B cell (primary cell): ENCODE measurements at regions not wholly inside any gene's neighbourhood (a gene's known extent, or its start where the extent isn't known, plus 50 kb on each side); places are given as distances from the start of the nearest gene placed in this dataset.

Experiments used
- ATAC-seq: fragments of 200-7000 bp; cut with Tn5 transposase; one replicate; pipeline ENCODE4 v1.10.0; 2021; ENCODE audit warnings: low read depth, mild to moderate bottlenecking, moderate number of reproducible peaks, moderate library complexity
- CTCF ChIA-PET: fragments of 350-600 bp; sonication (Branson Sonifier 250); formaldehyde crosslinking; loops from one replicate; lab custom pipeline; 2021; ENCODE audit warnings: antibody characterized with exemption, inconsistent platforms; lab: Charles Lee
- POLR2A ChIA-PET: fragments of 350-600 bp; sonication (Branson Sonifier 250); formaldehyde crosslinking; loops from one replicate; lab custom pipeline; 2021; ENCODE audit warnings: antibody characterized with exemption; lab: Charles Lee
- DNase-seq: peaks from one replicate; pipeline ENCODE4 v3.0.0; 2013
- H2AFZ ChIP-seq: 2 replicates; pipeline ENCODE4 v1.6.1; 2012; ENCODE audit warnings: mild to moderate bottlenecking, low read depth, low read length; ENCODE audit not compliant: insufficient read depth, poor library complexity, severe bottlenecking
- H3K27ac ChIP-seq, 2 donors: 1 replicate in 1 of 2; 2 replicates in 1 of 2; pipeline ENCODE4 v1.5.1; 2012 to 2013; ENCODE audit warnings: low read length in 2 of 2, mild to moderate bottlenecking in 2 of 2, moderate library complexity in 1 of 2
- H3K27me3 ChIP-seq, 4 experiments: fragments of 200-600 bp in 1 of 4; sonication (generic) in 1 of 4; replicated peaks in 1 of 4; 1 replicate in 2 of 4; 2 replicates in 2 of 4; pipeline versions ENCODE4 v1.6.1 to v1.7.0; 2013 to 2016; ENCODE audit warnings: low read length in 3 of 4, mild to moderate bottlenecking in 2 of 4, mixed read lengths in 1 of 4, moderate library complexity in 1 of 4; ENCODE audit not compliant: insufficient read depth in 4 of 4, control insufficient read depth in 3 of 4; ENCODE audit errors: control extremely low read depth in 1 of 4
- H3K36me3 ChIP-seq, 2 experiments: replicated peaks in 1 of 2; 1 replicate in 1 of 2; 2 replicates in 1 of 2; pipeline versions ENCODE4 v1.6.1 to v1.7.1; 2013; ENCODE audit warnings: low read length in 1 of 2; ENCODE audit not compliant: insufficient read depth in 2 of 2, control insufficient read depth in 1 of 2; ENCODE audit errors: control extremely low read depth in 1 of 2, extremely low read depth in 1 of 2
- H3K4me1 ChIP-seq, 2 donors: fragments of 200-600 bp in 1 of 2; sonication (generic) in 1 of 2; 1 replicate in 1 of 2; 2 replicates in 1 of 2; pipeline versions ENCODE4 v1.5.1 to v1.6.1; 2013 to 2017; ENCODE audit warnings: low read length in 2 of 2; ENCODE audit not compliant: control insufficient read depth in 2 of 2, insufficient read depth in 2 of 2
- H3K4me2 ChIP-seq: replicated peaks from 2 replicates; pipeline ENCODE3; 2012; ENCODE audit warnings: mild to moderate bottlenecking, low read depth, low read length; ENCODE audit not compliant: poor library complexity, severe bottlenecking
- H3K4me3 ChIP-seq, 5 experiments: fragments of 200-600 bp in 1 of 5; sonication (generic) in 1 of 5; 1 replicate in 3 of 5; 2 replicates in 2 of 5; pipeline versions ENCODE4 v1.5.1 to v1.7.0; 2011 to 2016; ENCODE audit warnings: low read length in 4 of 5, mild to moderate bottlenecking in 4 of 5, low read depth in 2 of 5, control low read depth in 1 of 5, moderate library complexity in 1 of 5; ENCODE audit not compliant: insufficient read depth in 1 of 5; ENCODE audit errors: control extremely low read depth in 1 of 5, extremely low read depth in 1 of 5
- H3K79me2 ChIP-seq: fragments of 200-600 bp; sonication (generic); one replicate; pipeline ENCODE4 v1.6.0; 2016; ENCODE audit warnings: low read length; ENCODE audit not compliant: control insufficient read depth, insufficient read depth
- H3K9ac ChIP-seq: fragments of 200-600 bp; sonication (generic); 2 replicates; pipeline ENCODE4 v1.6.1; 2017; ENCODE audit warnings: mild to moderate bottlenecking, low read length, moderate library complexity
- H3K9me3 ChIP-seq, 3 donors: one replicate each; pipeline versions ENCODE4 v1.6.1 to v1.7.1; 2013; ENCODE audit warnings: low read length in 2 of 3; ENCODE audit not compliant: control insufficient read depth in 2 of 3, insufficient read depth in 1 of 3; ENCODE audit errors: control extremely low read depth in 1 of 3
- H4K20me1 ChIP-seq: 2 replicates; pipeline ENCODE4 v1.6.0; 2012; ENCODE audit warnings: mild to moderate bottlenecking, low read length; ENCODE audit not compliant: insufficient read depth, control insufficient read depth, poor library complexity, severe bottlenecking
- H3K27ac Mint-ChIP-seq: one replicate; pipeline ENCODE4 v1.8.0; 2021; ENCODE audit warnings: mixed read lengths
- H3K27me3 Mint-ChIP-seq: one replicate; pipeline ENCODE4 v1.8.0; 2021; ENCODE audit warnings: mixed read lengths
- H3K4me1 Mint-ChIP-seq: one replicate; pipeline ENCODE4 v1.8.0; 2021; ENCODE audit warnings: mixed read lengths
- H3K4me3 Mint-ChIP-seq: one replicate; pipeline ENCODE4 v1.8.0; 2021; ENCODE audit warnings: mixed read lengths
- H3K9me3 Mint-ChIP-seq: one replicate; pipeline ENCODE4 v1.8.0; 2022; ENCODE audit warnings: mixed read lengths; ENCODE audit not compliant: insufficient read depth
- EZH2 ChIP-seq: IDR thresholded peaks from 2 replicates; pipeline ENCODE4 v1.6.1; 2012; ENCODE audit warnings: borderline replicate concordance, low read depth, mild to moderate bottlenecking, moderate library complexity, low read length; ENCODE audit not compliant: insufficient read depth, poor library complexity, severe bottlenecking
- WGBS: methylation state at CpG from one replicate; pipeline ENCODE4 v1.1.5; 2013; ENCODE audit warnings: missing lambda C conversion rate; ENCODE audit not compliant: insufficient coverage; 5-methylcytosine and 5-hydroxymethylcytosine counted together
- intact Hi-C: fragments of 100-400 bp; cut with micrococcal nuclease; formaldehyde crosslinking; loops from one replicate; pipeline ENCODE4 v1.10.0; 2022
- TF ChIP-seq, protein P1 (sequence below): fragments of 200-600 bp; IDR thresholded peaks from one replicate; pipeline ENCODE4 v1.8.0; 2022; ENCODE audit warnings: antibody characterized with exemption, mild to moderate bottlenecking

DNA sequence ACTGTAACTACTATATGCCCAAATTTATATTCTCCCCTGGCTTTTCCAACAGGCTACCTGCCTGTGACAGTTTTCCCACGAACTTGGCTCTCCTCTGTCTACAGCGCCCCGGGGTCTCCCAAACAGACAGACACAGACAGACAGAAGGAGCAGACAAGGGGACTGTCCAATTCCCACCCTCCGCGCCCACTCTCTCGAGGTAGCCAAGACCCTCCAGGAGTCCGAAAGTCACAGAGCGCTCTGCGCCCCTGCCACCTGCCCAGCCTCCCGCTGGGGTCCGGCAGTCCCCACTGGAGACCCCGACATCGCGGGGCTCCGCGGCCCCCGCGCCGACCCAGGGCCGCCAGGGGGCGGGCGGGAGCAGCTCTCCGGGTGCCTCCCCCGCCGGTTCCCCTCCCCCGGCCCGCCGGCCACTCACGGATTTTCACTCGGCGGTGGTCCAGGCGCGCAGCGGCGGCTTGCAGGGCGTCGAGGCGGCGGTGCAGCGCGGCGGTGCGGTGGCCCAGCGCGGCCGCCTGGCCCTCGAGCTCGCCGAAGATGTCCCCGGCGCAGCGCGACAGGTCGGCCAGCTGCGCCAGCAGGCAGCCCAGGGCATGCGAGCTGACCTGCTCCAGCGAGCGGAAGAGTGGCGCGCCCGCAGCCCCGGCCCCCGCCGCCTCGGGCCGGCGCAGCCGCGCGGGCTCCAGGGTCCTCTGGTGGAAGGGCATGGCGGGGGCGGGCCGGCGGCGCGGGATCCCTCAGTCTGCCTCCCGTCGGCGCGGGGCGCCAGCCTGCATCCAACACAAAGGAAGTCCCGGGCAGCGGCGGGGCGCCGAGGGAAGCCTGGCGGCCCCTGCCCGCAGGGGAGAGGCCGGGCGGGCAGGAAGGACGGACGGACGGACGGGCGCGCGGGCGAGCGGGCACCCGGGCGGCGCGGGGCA lies 81.3 kb upstream of the CCDC28A start:
- Histone ChIP-seq H3K27ac (no peak overlapping the region), H3K27me3 (peaks cover 0 to 28% (median 12%) of the 10 kb centered on the region in 4 experiments), H2AFZ (peak overlapping the region; percentile 68), H3K36me3 (no peaks in the 10 kb centered on the region), H3K9ac (peak overlapping the region; percentile 69), H3K4me3 (peak overlapping the region in 4 of 5 experiments; percentile 7 to 76 (median 64)), H3K4me2 (peak overlapping the region; percentile 90), H3K9me3 (no peaks in the 10 kb centered on the region), H3K79me2 (no peaks in the 10 kb centered on the region), H4K20me1 (no peaks in the 10 kb centered on the region), H3K4me1 (peaks cover 9 to 11% of the 10 kb centered on the region in 2 donors)
- ATAC-seq (peak; percentile 76), DNase-seq (peak; percentile 76)
- POLR2A ChIA-PET: interaction anchor here (2.1 kb wide), 1 partner anchor 81 kb away, joined by 4 read pairs; the partner anchor contains the start of gene CCDC28A
- TF ChIP-seq EZH2: no peak
- TF ChIP-seq, protein P1, sequence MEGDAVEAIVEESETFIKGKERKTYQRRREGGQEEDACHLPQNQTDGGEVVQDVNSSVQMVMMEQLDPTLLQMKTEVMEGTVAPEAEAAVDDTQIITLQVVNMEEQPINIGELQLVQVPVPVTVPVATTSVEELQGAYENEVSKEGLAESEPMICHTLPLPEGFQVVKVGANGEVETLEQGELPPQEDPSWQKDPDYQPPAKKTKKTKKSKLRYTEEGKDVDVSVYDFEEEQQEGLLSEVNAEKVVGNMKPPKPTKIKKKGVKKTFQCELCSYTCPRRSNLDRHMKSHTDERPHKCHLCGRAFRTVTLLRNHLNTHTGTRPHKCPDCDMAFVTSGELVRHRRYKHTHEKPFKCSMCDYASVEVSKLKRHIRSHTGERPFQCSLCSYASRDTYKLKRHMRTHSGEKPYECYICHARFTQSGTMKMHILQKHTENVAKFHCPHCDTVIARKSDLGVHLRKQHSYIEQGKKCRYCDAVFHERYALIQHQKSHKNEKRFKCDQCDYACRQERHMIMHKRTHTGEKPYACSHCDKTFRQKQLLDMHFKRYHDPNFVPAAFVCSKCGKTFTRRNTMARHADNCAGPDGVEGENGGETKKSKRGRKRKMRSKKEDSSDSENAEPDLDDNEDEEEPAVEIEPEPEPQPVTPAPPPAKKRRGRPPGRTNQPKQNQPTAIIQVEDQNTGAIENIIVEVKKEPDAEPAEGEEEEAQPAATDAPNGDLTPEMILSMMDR: peak; percentile 84
- peaks cover 31% of the 10 kb centered on the region for H3K27me3 Mint-ChIP-seq
- H3K9me3 Mint-ChIP-seq: no peaks in the 10 kb centered on the region
- intact Hi-C loops: loop anchor here (1.0 to 5.0 kb wide), 4 partner anchors 74 to 672 kb away; no protein-coding TSS in a partner anchor
- no peak overlapping the region for H3K27ac Mint-ChIP-seq
- peak overlapping the region; percentile 86 for H3K4me3 Mint-ChIP-seq
- CTCF ChIA-PET: interaction anchor here (0.6 to 3.9 kb wide), 14 partner anchors 9 to 682 kb away, joined by 3 to 41 read pairs (median 5); partner anchors contain the start of gene CITED2
- 1% methylated on average over 103 of the region's 103 CpGs for WGBS
- H3K4me1 Mint-ChIP-seq: peaks cover 10% of the 10 kb centered on the region
